H1 (cell line): ENCODE measurements at regions not wholly inside any gene's neighbourhood (a gene's known extent, or its start where the extent isn't known, plus 50 kb on each side); places are given as distances from the start of the nearest gene placed in this dataset.

ENCODE experiments used
- CTCF ChIP-seq, 3 experiments: IDR thresholded peaks; 1 replicate in 2 of 3; 2 replicates in 1 of 3; pipeline versions ENCODE4 v1.5.1 to v1.6.1; 2011; ENCODE audit warnings: low read length in 3 of 3, mild to moderate bottlenecking in 3 of 3, inconsistent platforms in 2 of 3, low read depth in 1 of 3, moderate library complexity in 1 of 3; ENCODE audit not compliant: insufficient read depth in 1 of 3; ENCODE audit errors: control extremely low read depth in 1 of 3
- GABPA ChIP-seq: IDR thresholded peaks from 2 replicates; pipeline ENCODE4 v1.6.1; 2011; ENCODE audit warnings: mild to moderate bottlenecking, low read length, moderate library complexity, borderline replicate concordance; ENCODE audit not compliant: insufficient read depth

GRCh38 chr9:22255337-22255736 lies 191.3 kb upstream of the DMRTA1 start:
- no peak for TF ChIP-seq GABPA
- TF ChIP-seq CTCF (IDR thresholded peaks at IDR 0.05; ENCODE audit: control extremely low read depth in 1 of 3, insufficient read depth in 1 of 3, low read depth in 1 of 3, low read length in 3 of 3), result no peak
